Fibroblast of lung (primary cell): ENCODE measurements at regions not wholly inside any gene's neighbourhood (a gene's known extent, or its start where the extent isn't known, plus 50 kb on each side); places are given as distances from the start of the nearest gene placed in this dataset.

ENCODE experiments used
- DNase-seq, 2 donors: peaks; one replicate each; pipeline versions ENCODE4 v3.0.0 to v3.0.0-alpha.2; 2010; ENCODE audit warnings: low read depth in 2 of 2
- H2AFZ ChIP-seq: 2 replicates; pipeline ENCODE4 v1.5.1; 2012; ENCODE audit warnings: low read length, control low read depth, inconsistent platforms
- H3K27ac ChIP-seq: 2 replicates; pipeline ENCODE4 v1.5.1; 2011; ENCODE audit warnings: low read length, control low read depth; ENCODE audit not compliant: insufficient read depth
- H3K27me3 ChIP-seq: 2 replicates; pipeline ENCODE4 v1.5.1; 2011; ENCODE audit warnings: mild to moderate bottlenecking, low read length; ENCODE audit not compliant: control insufficient read depth, insufficient read depth
- H3K36me3 ChIP-seq: 2 replicates; pipeline ENCODE4 v1.5.1; 2011; ENCODE audit warnings: low read length; ENCODE audit not compliant: control insufficient read depth, insufficient read depth
- H3K4me1 ChIP-seq: 2 replicates; pipeline ENCODE4 v1.5.1; 2011; ENCODE audit warnings: low read length; ENCODE audit not compliant: control insufficient read depth, insufficient read depth; ENCODE audit errors: extremely low read depth
- H3K4me2 ChIP-seq: 2 replicates; pipeline ENCODE4 v1.5.1; 2011; ENCODE audit warnings: low read length, control low read depth; ENCODE audit not compliant: insufficient read depth; ENCODE audit errors: extremely low read depth
- H3K4me3 ChIP-seq, 4 experiments: fragments of 200-600 bp in 1 of 4; sonication (generic) in 1 of 4; replicated peaks in 1 of 4; 2 replicates each; pipeline ENCODE4 v1.5.1; 2011 to 2016; ENCODE audit warnings: low read length in 4 of 4, low read depth in 3 of 4, mild to moderate bottlenecking in 3 of 4, control low read depth in 2 of 4, inconsistent platforms in 1 of 4, mixed read lengths in 1 of 4; ENCODE audit not compliant: insufficient read depth in 1 of 4; ENCODE audit errors: control extremely low read depth in 1 of 4
- H3K79me2 ChIP-seq: 2 replicates; pipeline ENCODE4 v1.5.1; 2012; ENCODE audit warnings: mild to moderate bottlenecking, low read length, inconsistent platforms; ENCODE audit not compliant: control insufficient read depth, insufficient read depth
- H3K9ac ChIP-seq: 2 replicates; pipeline ENCODE4 v1.5.1; 2011; ENCODE audit warnings: mild to moderate bottlenecking, low read length, control low read depth; ENCODE audit not compliant: insufficient read depth
- H3K9me3 ChIP-seq: 2 replicates; pipeline ENCODE4 v1.5.1; 2012; ENCODE audit warnings: low read depth, low read length; ENCODE audit not compliant: control insufficient read depth, insufficient read depth
- H4K20me1 ChIP-seq: 2 replicates; pipeline ENCODE4 v1.5.1; 2011; ENCODE audit warnings: low read length; ENCODE audit not compliant: control insufficient read depth, insufficient read depth; ENCODE audit errors: extremely low read depth
- CTCF ChIP-seq, 2 donors: IDR thresholded peaks in 1 of 2; conservative IDR thresholded peaks in 1 of 2; 1 replicate in 1 of 2; 2 replicates in 1 of 2; pipeline ENCODE4 v1.5.1; 2011 to 2012; ENCODE audit warnings: low read length in 2 of 2, control low read depth in 1 of 2, inconsistent platforms in 1 of 2, low read depth in 1 of 2, mild to moderate bottlenecking in 1 of 2
- EZH2 ChIP-seq: IDR thresholded peaks from 2 replicates; pipeline ENCODE4 v1.5.1; 2012; ENCODE audit warnings: low read length, control low read depth, mild to moderate bottlenecking; ENCODE audit errors: missing control alignments

GRCh38 chr20:40073535-40074111 is 615.4 kb downstream of the MAFB start:
- H3K27me3 ChIP-seq, result no peaks in the 10 kb centered on the region
- TF ChIP-seq EZH2 (no peak), CTCF (conservative IDR thresholded peaks at IDR 0.05 in 1 of 2, IDR thresholded peaks at IDR 0.05 in 1 of 2; ENCODE audit: low read depth in 1 of 2, low read length in 2 of 2) (no peak)
- no peaks in the 10 kb centered on the region for H3K79me2 ChIP-seq
- H3K4me3 ChIP-seq, result no peak overlapping the region
- no peaks in the 10 kb centered on the region for H3K4me1 ChIP-seq
- no peak overlapping the region for H3K9ac ChIP-seq
- H3K4me2 ChIP-seq, result no peak overlapping the region
- no peaks in the 10 kb centered on the region for H4K20me1 ChIP-seq
- DNase-seq, result no peak
- no peaks in the 10 kb centered on the region for H3K9me3 ChIP-seq
- no peak overlapping the region for H2AFZ ChIP-seq
- no peaks in the 10 kb centered on the region for H3K36me3 ChIP-seq
- no peak overlapping the region for H3K27ac ChIP-seq

GRCh38 chr20:40072907-40073306 is 616.1 kb downstream of the MAFB start:
- Histone ChIP-seq H3K36me3 (no peaks in the 10 kb centered on the region), H3K27me3 (no peaks in the 10 kb centered on the region), H3K4me2 (no peak overlapping the region), H4K20me1 (no peaks in the 10 kb centered on the region), H3K9me3 (no peaks in the 10 kb centered on the region), H3K4me3 (no peak overlapping the region), H3K79me2 (no peaks in the 10 kb centered on the region), H2AFZ (no peak overlapping the region), H3K9ac (no peak overlapping the region), H3K27ac (no peak overlapping the region), H3K4me1 (no peaks in the 10 kb centered on the region)
- TF ChIP-seq CTCF (conservative IDR thresholded peaks at IDR 0.05 in 1 of 2, IDR thresholded peaks at IDR 0.05 in 1 of 2; ENCODE audit: low read depth in 1 of 2, low read length in 2 of 2) (no peak), EZH2 (no peak)
- no peak for DNase-seq

- no peak overlapping the region for H3K4me2 ChIP-seq
- no peaks in the 10 kb centered on the region for H3K36me3 ChIP-seq
- H3K27me3 ChIP-seq, result no peaks in the 10 kb centered on the region
- no peak overlapping the region for H3K9ac ChIP-seq
- no peak for DNase-seq
- H3K27ac ChIP-seq, result no peak overlapping the region
- no peak for TF ChIP-seq CTCF (conservative IDR thresholded peaks at IDR 0.05 in 1 of 2, IDR thresholded peaks at IDR 0.05 in 1 of 2; ENCODE audit: low read depth in 1 of 2, low read length in 2 of 2)
- no peak for TF ChIP-seq EZH2
- no peaks in the 10 kb centered on the region for H3K79me2 ChIP-seq
- no peak overlapping the region for H3K4me3 ChIP-seq
- H3K4me1 ChIP-seq, result no peaks in the 10 kb centered on the region
- no peaks in the 10 kb centered on the region for H3K9me3 ChIP-seq
- no peaks in the 10 kb centered on the region for H4K20me1 ChIP-seq
- no peak overlapping the region for H2AFZ ChIP-seq
Measured at GRCh38 chr20:40056171-40056570, 632.9 kb downstream of the MAFB start.
